Activated gamma-delta T cell (primary cell): ENCODE measurements at regions not wholly inside any gene's neighbourhood (a gene's known extent, or its start where the extent isn't known, plus 50 kb on each side); places are given as distances from the start of the nearest gene placed in this dataset.
"Not testable (repeated sequence)": the region's sequence is repeated elsewhere in the genome, so short reads cannot be mapped to it uniquely, and the experiment has no call there.

Experiments
- DNase-seq: peaks from one replicate; lab custom pipeline; 2025; lab: John Stamatoyannopoulos, UW

GRCh38 chr19:28326746-28327145 lies 886.2 kb downstream of the UQCRFS1 start:
- no peak for DNase-seq

GRCh38 chr19:28324275-28325060 lies 888.5 kb downstream of the UQCRFS1 start:
- DNase-seq = no peak

- DNase-seq = no peak
Measured at GRCh38 chr19:28322945-28323344, 890.0 kb downstream of the UQCRFS1 start.

GRCh38 chr19:28322491-28322890 lies 890.5 kb downstream of the UQCRFS1 start:
- DNase-seq = no peak

- no peak for DNase-seq
Measured at GRCh38 chr19:28319918-28320317, 893.0 kb downstream of the UQCRFS1 start.

GRCh38 chr19:28319227-28319626 lies 893.7 kb downstream of the UQCRFS1 start:
- no peak for DNase-seq

GRCh38 chr19:28318469-28319179 lies 894.3 kb downstream of the UQCRFS1 start:
- DNase-seq = no peak

GRCh38 chr19:28316464-28316863 lies 896.5 kb downstream of the UQCRFS1 start:
- no peak for DNase-seq

GRCh38 chr19:28314756-28315155 lies 898.2 kb downstream of the UQCRFS1 start:
- DNase-seq = no peak

GRCh38 chr19:28314287-28314686 lies 898.7 kb downstream of the UQCRFS1 start:
- DNase-seq = no peak

- no peak for DNase-seq
Measured at GRCh38 chr19:28313633-28314032, 899.3 kb downstream of the UQCRFS1 start.

- no peak for DNase-seq
Measured at GRCh38 chr19:28312269-28312668, 900.7 kb downstream of the UQCRFS1 start.

GRCh38 chr19:28310829-28311228 lies 902.1 kb downstream of the UQCRFS1 start:
- DNase-seq = not testable (repeated sequence)

GRCh38 chr19:28309070-28309469 lies 903.9 kb downstream of the UQCRFS1 start:
- no peak for DNase-seq

GRCh38 chr19:28307963-28308362 lies 905.0 kb downstream of the UQCRFS1 start:
- no peak for DNase-seq

- no peak for DNase-seq
Measured at GRCh38 chr19:28307487-28307886, 905.5 kb downstream of the UQCRFS1 start.

- no peak for DNase-seq
Measured at GRCh38 chr19:28305513-28305912, 907.4 kb downstream of the UQCRFS1 start.

GRCh38 chr19:28303502-28303901 lies 909.4 kb downstream of the UQCRFS1 start:
- DNase-seq = no peak

- no peak for DNase-seq
Measured at GRCh38 chr19:28301961-28302360, 911.0 kb downstream of the UQCRFS1 start.

- DNase-seq = no peak
Measured at GRCh38 chr19:28301463-28301862, 911.5 kb downstream of the UQCRFS1 start.

- no peak for DNase-seq
Measured at GRCh38 chr19:28299649-28300048, 913.3 kb downstream of the UQCRFS1 start.

- no peak for DNase-seq
Measured at GRCh38 chr19:28297586-28298157, 915.3 kb downstream of the UQCRFS1 start.

- DNase-seq = no peak
Measured at GRCh38 chr19:28297036-28297435, 915.9 kb downstream of the UQCRFS1 start.
